ENCODE measurements at regions not wholly inside any gene's neighbourhood (a gene's known extent, or its start where the extent isn't known, plus 50 kb on each side); places are given as distances from the start of the nearest gene placed in this dataset.

GRCh38 chr15:66901336-66902100, 163.9 kb upstream of the SMAD3 start (continued):
- TF ChIP-seq RAD21 (IDR thresholded peaks at IDR 0.05 in 1 of 2, conservative IDR thresholded peaks at IDR 0.05 in 1 of 2; ENCODE audit: low read depth in 2 of 2, low read length in 2 of 2), result no peak
- no peak for TF ChIP-seq SP2 (IDR thresholded peaks at IDR 0.05; ENCODE audit: low read length)
- no peak for TF ChIP-seq SAP30 (IDR thresholded peaks at IDR 0.05; ENCODE audit: insufficient read depth, insufficient replicate concordance, low read length)
- TF ChIP-seq, protein P1, sequence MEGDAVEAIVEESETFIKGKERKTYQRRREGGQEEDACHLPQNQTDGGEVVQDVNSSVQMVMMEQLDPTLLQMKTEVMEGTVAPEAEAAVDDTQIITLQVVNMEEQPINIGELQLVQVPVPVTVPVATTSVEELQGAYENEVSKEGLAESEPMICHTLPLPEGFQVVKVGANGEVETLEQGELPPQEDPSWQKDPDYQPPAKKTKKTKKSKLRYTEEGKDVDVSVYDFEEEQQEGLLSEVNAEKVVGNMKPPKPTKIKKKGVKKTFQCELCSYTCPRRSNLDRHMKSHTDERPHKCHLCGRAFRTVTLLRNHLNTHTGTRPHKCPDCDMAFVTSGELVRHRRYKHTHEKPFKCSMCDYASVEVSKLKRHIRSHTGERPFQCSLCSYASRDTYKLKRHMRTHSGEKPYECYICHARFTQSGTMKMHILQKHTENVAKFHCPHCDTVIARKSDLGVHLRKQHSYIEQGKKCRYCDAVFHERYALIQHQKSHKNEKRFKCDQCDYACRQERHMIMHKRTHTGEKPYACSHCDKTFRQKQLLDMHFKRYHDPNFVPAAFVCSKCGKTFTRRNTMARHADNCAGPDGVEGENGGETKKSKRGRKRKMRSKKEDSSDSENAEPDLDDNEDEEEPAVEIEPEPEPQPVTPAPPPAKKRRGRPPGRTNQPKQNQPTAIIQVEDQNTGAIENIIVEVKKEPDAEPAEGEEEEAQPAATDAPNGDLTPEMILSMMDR (IDR thresholded peaks at IDR 0.05; ENCODE audit: control extremely low read depth in 1 of 3, insufficient read depth in 1 of 3, low read depth in 1 of 3, low read length in 3 of 3), result no peak
- no peak for TF ChIP-seq TCF12 (IDR thresholded peaks at IDR 0.05; ENCODE audit: low read depth, low read length)
